Spleen (tissue), 11 donors: ENCODE measurements at regions not wholly inside any gene's neighbourhood (a gene's known extent, or its start where the extent isn't known, plus 50 kb on each side); places are given as distances from the start of the nearest gene placed in this dataset.
"Not testable (repeated sequence)": the region's sequence is repeated elsewhere in the genome, so short reads cannot be mapped to it uniquely, and the experiment has no call there.

Experiments used
- DNase-seq: peaks from one replicate; pipeline ENCODE4 v3.0.0-alpha.2; 2020
- H3K27ac ChIP-seq, 8 donors: fragments of 200-600 bp; sonication (generic) in 7 of 8; 1 replicate in 4 of 8; 2 replicates in 4 of 8; pipeline versions ENCODE4 v1.5.0 to v1.8.0; 2016 to 2021; ENCODE audit warnings: inconsistent platforms in 4 of 8, mild to moderate bottlenecking in 4 of 8, moderate library complexity in 1 of 8
- H3K27me3 ChIP-seq, 7 donors: fragments of 200-600 bp; sonication (generic) in 6 of 7; replicated peaks in 1 of 7; 1 replicate in 4 of 7; 2 replicates in 3 of 7; pipeline versions ENCODE4 v1.5.0 to v1.8.0; 2016 to 2021; ENCODE audit warnings: inconsistent platforms in 3 of 7, mild to moderate bottlenecking in 1 of 7
- H3K36me3 ChIP-seq, 6 donors: fragments of 200-600 bp; sonication (generic) in 5 of 6; 1 replicate in 4 of 6; 2 replicates in 2 of 6; pipeline versions ENCODE4 v1.5.0 to v1.8.0; 2016 to 2021; ENCODE audit warnings: inconsistent platforms in 2 of 6
- H3K4me1 ChIP-seq, 6 donors: fragments of 200-600 bp; sonication (generic) in 5 of 6; 1 replicate in 3 of 6; 2 replicates in 3 of 6; pipeline versions ENCODE4 v1.5.0 to v1.8.0; 2016 to 2021; ENCODE audit warnings: inconsistent platforms in 3 of 6
- H3K4me3 ChIP-seq, 8 donors: fragments of 200-600 bp; sonication (generic) in 7 of 8; 1 replicate in 4 of 8; 2 replicates in 4 of 8; pipeline versions ENCODE4 v1.5.0 to v1.8.0; 2016 to 2021; ENCODE audit warnings: inconsistent platforms in 4 of 8, mild to moderate bottlenecking in 4 of 8, moderate library complexity in 2 of 8
- H3K9me3 ChIP-seq, 8 donors: fragments of 200-600 bp; sonication (generic) in 7 of 8; 1 replicate in 4 of 8; 2 replicates in 4 of 8; pipeline versions ENCODE4 v1.5.0 to v1.8.0; 2016 to 2021; ENCODE audit warnings: inconsistent platforms in 4 of 8
- POLR2A ChIP-seq, 3 donors: fragments of 450-650 bp; IDR thresholded peaks; one replicate each; pipeline ENCODE4 v1.5.1; 2017; ENCODE audit warnings: antibody characterized with exemption in 3 of 3, mild to moderate bottlenecking in 1 of 3
- POLR2AphosphoS5 ChIP-seq, 3 donors: sonication (generic); formaldehyde crosslinking; IDR thresholded peaks; one replicate each; pipeline ENCODE4 v1.5.1; 2017; ENCODE audit warnings: antibody characterized with exemption in 3 of 3
- WGBS, 5 donors: extraction: QIAGEN DNeasy Blood & Tissue Kit in 3 of 5; methylation state at CpG; one replicate each; pipeline versions ENCODE4 v1.1.5 to v1.1.7; 2013 to 2018; 5-methylcytosine and 5-hydroxymethylcytosine counted together
- intact Hi-C: fragments of 100-400 bp; cut with DNase I; formaldehyde crosslinking; loops from one replicate; pipeline ENCODE4 v1.15.0; 2023; ENCODE audit warnings: low total_unique reads
- TF ChIP-seq, protein P1 (sequence below), 11 experiments: fragments of 200-600 bp in 7 of 11; fragments of 450-650 bp in 4 of 11; sonication (generic) in 4 of 11; IDR thresholded peaks in 8 of 11; conservative IDR thresholded peaks in 3 of 11; 1 replicate in 7 of 11; 2 replicates in 4 of 11; pipeline versions ENCODE4 v1.4.0 to v1.8.0; 2016 to 2021; ENCODE audit warnings: antibody characterized with exemption in 11 of 11, inconsistent platforms in 4 of 11, mild to moderate bottlenecking in 1 of 11
- donor health status: healthy with polysubstance abuse.
- donor health status: DM: no; HTN: no; CAD: no; lungs with moderate emphysema.
- donor health status: DM: no; HTN: no; CAD: no.
- donor health status: Bipolar disorder and iron deficiency.
- donor health status: healthy.
- donor health status: DM: no; HTN: no; CAD: no.
- donor health status: DM: yes; HTN: yes; CAD: no.

GRCh38 chr4:28014469-28014868, 1153.8 kb downstream of the STIM2 start:
- H3K4me3 ChIP-seq: no peak overlapping the region
- WGBS, 5 donors: 80 to 97% (median 90%) methylated on average over 1 to 4 of the region's 4 CpGs
- peak; percentile 35 for DNase-seq
- intact Hi-C loops: no loop called here
- TF ChIP-seq, protein P1, sequence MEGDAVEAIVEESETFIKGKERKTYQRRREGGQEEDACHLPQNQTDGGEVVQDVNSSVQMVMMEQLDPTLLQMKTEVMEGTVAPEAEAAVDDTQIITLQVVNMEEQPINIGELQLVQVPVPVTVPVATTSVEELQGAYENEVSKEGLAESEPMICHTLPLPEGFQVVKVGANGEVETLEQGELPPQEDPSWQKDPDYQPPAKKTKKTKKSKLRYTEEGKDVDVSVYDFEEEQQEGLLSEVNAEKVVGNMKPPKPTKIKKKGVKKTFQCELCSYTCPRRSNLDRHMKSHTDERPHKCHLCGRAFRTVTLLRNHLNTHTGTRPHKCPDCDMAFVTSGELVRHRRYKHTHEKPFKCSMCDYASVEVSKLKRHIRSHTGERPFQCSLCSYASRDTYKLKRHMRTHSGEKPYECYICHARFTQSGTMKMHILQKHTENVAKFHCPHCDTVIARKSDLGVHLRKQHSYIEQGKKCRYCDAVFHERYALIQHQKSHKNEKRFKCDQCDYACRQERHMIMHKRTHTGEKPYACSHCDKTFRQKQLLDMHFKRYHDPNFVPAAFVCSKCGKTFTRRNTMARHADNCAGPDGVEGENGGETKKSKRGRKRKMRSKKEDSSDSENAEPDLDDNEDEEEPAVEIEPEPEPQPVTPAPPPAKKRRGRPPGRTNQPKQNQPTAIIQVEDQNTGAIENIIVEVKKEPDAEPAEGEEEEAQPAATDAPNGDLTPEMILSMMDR (IDR thresholded peaks at IDR 0.05 in 8 of 11, conservative IDR thresholded peaks at IDR 0.05 in 3 of 11): no peak
- TF ChIP-seq POLR2A (IDR thresholded peaks at IDR 0.05) (no peak), POLR2AphosphoS5 (IDR thresholded peaks at IDR 0.05) (no peak)
- no peaks in the 10 kb centered on the region for H3K4me1 ChIP-seq
- no peaks in the 10 kb centered on the region for H3K27me3 ChIP-seq
- H3K36me3 ChIP-seq: no peaks in the 10 kb centered on the region
- H3K27ac ChIP-seq: no peak overlapping the region
- H3K9me3 ChIP-seq: peaks cover 0 to 44% (median 15%) of the 10 kb centered on the region in 8 donors

DNA sequence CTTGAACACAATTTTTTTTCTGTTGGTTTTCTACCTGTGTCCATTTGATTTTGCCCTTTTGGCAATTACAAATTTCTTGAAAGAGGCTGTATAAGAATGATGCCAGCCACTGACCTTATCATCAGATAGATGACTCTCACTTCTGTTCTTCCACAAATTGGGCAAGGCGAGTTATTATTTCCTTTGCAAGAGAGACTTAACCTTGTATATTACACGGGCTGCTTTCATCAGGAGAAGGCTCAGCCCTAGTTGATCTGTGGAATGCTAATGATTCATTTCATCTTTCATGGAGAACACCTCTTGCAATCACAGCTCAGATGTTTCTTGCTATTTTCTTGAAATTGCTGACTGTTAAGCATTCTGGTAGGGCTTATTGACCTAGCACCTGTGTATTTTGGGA, 1155.4 kb downstream of the STIM2 start:
- intact Hi-C loops: no loop called here

GRCh38 chr4:28038253-28038652, 1177.6 kb downstream of the STIM2 start:
- H3K36me3 ChIP-seq, H3K27me3 ChIP-seq, intact Hi-C loops, H3K27ac ChIP-seq, DNase-seq, H3K4me1 ChIP-seq, H3K4me3 ChIP-seq: not testable (repeated sequence)
- WGBS, 5 donors: 54 to 70% (median 58%) methylated on average over 6 of the region's 6 CpGs
- peaks cover 0 to 48% (median 20%) of the 10 kb centered on the region in 8 donors for H3K9me3 ChIP-seq

More for the DNA sequence above, 1155.4 kb downstream of the STIM2 start:
- Histone ChIP-seq H3K4me3 (no peak overlapping the region), H3K27me3 (no peaks in the 10 kb centered on the region), H3K4me1 (no peaks in the 10 kb centered on the region), H3K36me3 (no peaks in the 10 kb centered on the region), H3K27ac (no peak overlapping the region), H3K9me3 (peaks cover 0 to 44% (median 12%) of the 10 kb centered on the region in 8 donors)
- TF ChIP-seq POLR2A (IDR thresholded peaks at IDR 0.05): no peak
- TF ChIP-seq, protein P1 (IDR thresholded peaks at IDR 0.05 in 8 of 11, conservative IDR thresholded peaks at IDR 0.05 in 3 of 11): no peak
- TF ChIP-seq POLR2AphosphoS5 (IDR thresholded peaks at IDR 0.05): no peak
- WGBS, 5 donors: 40 to 70% (median 46%) methylated on average over 2 of the region's 2 CpGs
- no peak for DNase-seq

DNA sequence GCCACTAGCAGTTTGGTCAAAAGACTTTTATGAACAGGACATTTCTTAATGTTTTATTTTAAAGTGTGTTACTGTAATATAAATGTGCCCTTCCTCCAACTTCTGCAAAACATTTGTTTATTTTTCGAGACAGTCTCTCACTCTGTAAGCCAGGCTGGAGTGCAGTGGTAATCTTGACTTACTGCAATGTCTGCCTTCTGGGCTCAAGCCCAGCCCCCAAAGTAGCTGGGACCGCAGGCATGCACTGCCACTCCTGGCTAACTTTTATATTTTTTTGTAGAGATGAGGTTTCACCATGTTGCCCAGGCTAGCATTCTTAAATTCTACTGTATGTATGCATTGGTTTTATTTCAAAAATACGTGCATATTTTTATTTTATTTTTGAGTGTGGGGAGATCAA, 1201.9 kb downstream of the STIM2 start:
- no peak for TF ChIP-seq POLR2A (IDR thresholded peaks at IDR 0.05)
- no peaks in the 10 kb centered on the region for H3K9me3 ChIP-seq
- H3K27me3 ChIP-seq: no peaks in the 10 kb centered on the region
- no peaks in the 10 kb centered on the region for H3K4me1 ChIP-seq
- intact Hi-C loops: no loop called here
- no peaks in the 10 kb centered on the region for H3K36me3 ChIP-seq
- 55 to 75% (median 65%) methylated on average over 3 of the region's 3 CpGs for WGBS, 5 donors
- no peak for DNase-seq
- no peak overlapping the region for H3K4me3 ChIP-seq
- no peak overlapping the region for H3K27ac ChIP-seq

DNA sequence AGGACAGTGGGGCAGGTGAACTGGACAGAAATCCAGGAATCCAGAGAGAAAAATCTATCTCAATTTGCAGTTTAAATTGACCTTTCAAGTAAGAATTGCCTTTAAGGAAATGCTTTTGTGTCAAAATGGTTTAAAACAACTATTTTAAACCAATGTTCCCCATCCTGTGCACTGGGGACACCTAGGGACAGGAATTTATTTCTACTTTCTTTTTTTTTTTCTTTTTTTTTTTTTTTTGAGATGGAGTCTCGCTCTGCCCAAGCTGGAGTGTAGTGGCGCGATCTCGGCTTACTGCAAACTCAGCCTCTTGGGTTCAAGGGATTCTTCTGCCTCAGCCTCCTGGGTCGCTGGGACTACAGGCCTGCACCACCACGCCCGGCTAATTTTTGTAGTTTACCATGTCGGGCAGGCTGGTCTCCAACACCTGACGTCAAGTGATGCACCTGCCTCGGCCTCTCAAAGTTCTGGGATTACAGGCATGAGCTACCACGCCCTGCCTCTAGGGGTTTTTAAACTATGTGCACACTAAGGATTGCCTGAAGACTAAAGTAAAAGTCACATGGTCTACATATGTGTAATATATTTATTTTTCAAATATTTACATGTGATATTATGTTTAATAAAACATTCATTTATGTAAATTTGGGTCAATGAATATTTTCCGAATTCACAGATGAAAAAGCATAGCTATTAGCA, 1213.4 kb downstream of the STIM2 start:
- no peaks in the 10 kb centered on the region for H3K36me3 ChIP-seq
- H3K4me1 ChIP-seq: no peaks in the 10 kb centered on the region
- no peaks in the 10 kb centered on the region for H3K27me3 ChIP-seq
- WGBS, 5 donors: 81 to 86% (median 84%) methylated on average over 12 of the region's 12 CpGs
- intact Hi-C loops: no loop called here
- no peak overlapping the region for H3K4me3 ChIP-seq
- no peak overlapping the region for H3K27ac ChIP-seq
- H3K9me3 ChIP-seq: peaks cover 0 to 15% (median 0%) of the 10 kb centered on the region in 8 donors
- no peak for TF ChIP-seq POLR2A (IDR thresholded peaks at IDR 0.05)
- TF ChIP-seq POLR2AphosphoS5 (IDR thresholded peaks at IDR 0.05): no peak
- TF ChIP-seq, protein P1 (IDR thresholded peaks at IDR 0.05 in 8 of 11, conservative IDR thresholded peaks at IDR 0.05 in 3 of 11): no peak
- DNase-seq: no peak
